ENCODE measurements at regions not wholly inside any gene's neighbourhood (a gene's known extent, or its start where the extent isn't known, plus 50 kb on each side); places are given as distances from the start of the nearest gene placed in this dataset.

DNA sequence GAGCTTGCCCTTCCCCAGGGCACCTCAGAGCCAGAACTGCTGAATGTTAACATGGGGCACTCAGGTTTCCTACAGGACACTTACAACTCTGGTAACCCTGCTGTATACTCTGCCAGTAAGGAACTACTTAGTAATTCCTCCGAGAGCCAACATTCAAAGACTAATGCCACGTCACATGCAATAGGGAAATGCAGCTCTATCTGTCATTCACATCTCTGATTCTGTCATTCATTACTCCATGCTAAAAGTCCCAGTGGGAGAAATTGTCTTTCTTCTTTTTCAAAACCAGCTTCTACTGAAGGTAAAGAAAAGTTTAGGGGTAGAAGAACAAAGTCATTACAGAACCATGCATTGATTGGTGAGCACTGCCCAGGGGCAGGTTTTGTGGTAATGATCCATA lies 189.2 kb downstream of the DAD1 start:
- TF ChIP-seq, protein P1, sequence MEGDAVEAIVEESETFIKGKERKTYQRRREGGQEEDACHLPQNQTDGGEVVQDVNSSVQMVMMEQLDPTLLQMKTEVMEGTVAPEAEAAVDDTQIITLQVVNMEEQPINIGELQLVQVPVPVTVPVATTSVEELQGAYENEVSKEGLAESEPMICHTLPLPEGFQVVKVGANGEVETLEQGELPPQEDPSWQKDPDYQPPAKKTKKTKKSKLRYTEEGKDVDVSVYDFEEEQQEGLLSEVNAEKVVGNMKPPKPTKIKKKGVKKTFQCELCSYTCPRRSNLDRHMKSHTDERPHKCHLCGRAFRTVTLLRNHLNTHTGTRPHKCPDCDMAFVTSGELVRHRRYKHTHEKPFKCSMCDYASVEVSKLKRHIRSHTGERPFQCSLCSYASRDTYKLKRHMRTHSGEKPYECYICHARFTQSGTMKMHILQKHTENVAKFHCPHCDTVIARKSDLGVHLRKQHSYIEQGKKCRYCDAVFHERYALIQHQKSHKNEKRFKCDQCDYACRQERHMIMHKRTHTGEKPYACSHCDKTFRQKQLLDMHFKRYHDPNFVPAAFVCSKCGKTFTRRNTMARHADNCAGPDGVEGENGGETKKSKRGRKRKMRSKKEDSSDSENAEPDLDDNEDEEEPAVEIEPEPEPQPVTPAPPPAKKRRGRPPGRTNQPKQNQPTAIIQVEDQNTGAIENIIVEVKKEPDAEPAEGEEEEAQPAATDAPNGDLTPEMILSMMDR (conservative IDR thresholded peaks at IDR 0.05): no peak
- TF ChIP-seq ZFX (IDR thresholded peaks at IDR 0.05): no peak

Measured in C4-2B (cell line).